ENCODE measurements at regions not wholly inside any gene's neighbourhood (a gene's known extent, or its start where the extent isn't known, plus 50 kb on each side); places are given as distances from the start of the nearest gene placed in this dataset.
"Not testable (repeated sequence)": the region's sequence is repeated elsewhere in the genome, so short reads cannot be mapped to it uniquely, and the experiment has no call there.

- Mint-ChIP-seq H3K4me3 (no peak overlapping the region), H3K9me3 (peaks cover 22% of the 10 kb centered on the region), H3K36me3 (no peaks in the 10 kb centered on the region), H3K27me3 (no peaks in the 10 kb centered on the region), H3K4me1 (no peaks in the 10 kb centered on the region), H3K27ac (no peak overlapping the region)
- ATAC-seq: no peak
Observed at GRCh38 chr2:126154256-126154785, 501.6 kb upstream of the GYPC start.

GRCh38 chr2:126160950-126161349, 495.0 kb upstream of the GYPC start:
- not testable (repeated sequence) for H3K4me3 Mint-ChIP-seq, ATAC-seq, H3K27me3 Mint-ChIP-seq, H3K27ac Mint-ChIP-seq, H3K4me1 Mint-ChIP-seq, H3K36me3 Mint-ChIP-seq, H3K9me3 Mint-ChIP-seq

- Mint-ChIP-seq H3K27me3 (no peaks in the 10 kb centered on the region), H3K27ac (no peak overlapping the region), H3K36me3 (no peaks in the 10 kb centered on the region), H3K4me1 (no peaks in the 10 kb centered on the region), H3K9me3 (no peaks in the 10 kb centered on the region), H3K4me3 (no peak overlapping the region)
- peak; percentile 9 for ATAC-seq
Observed at GRCh38 chr2:126172631-126173184, 483.2 kb upstream of the GYPC start.

GRCh38 chr2:126175222-126175621, 480.7 kb upstream of the GYPC start:
- no peaks in the 10 kb centered on the region for H3K36me3 Mint-ChIP-seq
- H3K27ac Mint-ChIP-seq: no peak overlapping the region
- H3K27me3 Mint-ChIP-seq: no peaks in the 10 kb centered on the region
- no peaks in the 10 kb centered on the region for H3K9me3 Mint-ChIP-seq
- H3K4me1 Mint-ChIP-seq: no peaks in the 10 kb centered on the region
- H3K4me3 Mint-ChIP-seq: no peak overlapping the region
- no peak for ATAC-seq

GRCh38 chr2:126177479-126177878, 478.5 kb upstream of the GYPC start:
- ATAC-seq: no peak
- H3K36me3 Mint-ChIP-seq: no peaks in the 10 kb centered on the region
- H3K27ac Mint-ChIP-seq: no peak overlapping the region
- no peak overlapping the region for H3K4me3 Mint-ChIP-seq
- H3K27me3 Mint-ChIP-seq: no peaks in the 10 kb centered on the region
- H3K9me3 Mint-ChIP-seq: no peaks in the 10 kb centered on the region
- no peaks in the 10 kb centered on the region for H3K4me1 Mint-ChIP-seq

- H3K4me1 Mint-ChIP-seq: no peaks in the 10 kb centered on the region
- no peaks in the 10 kb centered on the region for H3K9me3 Mint-ChIP-seq
- no peaks in the 10 kb centered on the region for H3K36me3 Mint-ChIP-seq
- no peak overlapping the region for H3K27ac Mint-ChIP-seq
- H3K4me3 Mint-ChIP-seq: no peak overlapping the region
- ATAC-seq: no peak
- H3K27me3 Mint-ChIP-seq: no peaks in the 10 kb centered on the region
Observed at GRCh38 chr2:126187668-126188067, 468.3 kb upstream of the GYPC start.

- Mint-ChIP-seq H3K4me3 (no peak overlapping the region), H3K36me3 (no peaks in the 10 kb centered on the region), H3K9me3 (no peaks in the 10 kb centered on the region), H3K4me1 (no peaks in the 10 kb centered on the region), H3K27ac (no peak overlapping the region), H3K27me3 (no peaks in the 10 kb centered on the region)
- no peak for ATAC-seq
Observed at GRCh38 chr2:126189527-126189926, 466.4 kb upstream of the GYPC start.

GRCh38 chr2:126200538-126200937, 455.4 kb upstream of the GYPC start:
- no peak overlapping the region for H3K27ac Mint-ChIP-seq
- H3K4me3 Mint-ChIP-seq: no peak overlapping the region
- H3K9me3 Mint-ChIP-seq: peaks cover 13% of the 10 kb centered on the region
- no peaks in the 10 kb centered on the region for H3K27me3 Mint-ChIP-seq
- no peak for ATAC-seq
- no peaks in the 10 kb centered on the region for H3K36me3 Mint-ChIP-seq
- H3K4me1 Mint-ChIP-seq: no peaks in the 10 kb centered on the region

- Mint-ChIP-seq H3K4me3 (no peak overlapping the region), H3K36me3 (no peaks in the 10 kb centered on the region), H3K27ac (no peak overlapping the region), H3K9me3 (peaks cover 9% of the 10 kb centered on the region), H3K27me3 (no peaks in the 10 kb centered on the region), H3K4me1 (no peaks in the 10 kb centered on the region)
- ATAC-seq: no peak
Observed at GRCh38 chr2:126208266-126208665, 447.7 kb upstream of the GYPC start.

GRCh38 chr2:126212735-126213134, 443.2 kb upstream of the GYPC start:
- H3K27ac Mint-ChIP-seq: no peak overlapping the region
- H3K4me3 Mint-ChIP-seq: no peak overlapping the region
- no peaks in the 10 kb centered on the region for H3K36me3 Mint-ChIP-seq
- peaks cover 4% of the 10 kb centered on the region for H3K9me3 Mint-ChIP-seq
- H3K4me1 Mint-ChIP-seq: no peaks in the 10 kb centered on the region
- ATAC-seq: no peak
- H3K27me3 Mint-ChIP-seq: no peaks in the 10 kb centered on the region

GRCh38 chr2:126219081-126219480, 436.9 kb upstream of the GYPC start:
- no peak overlapping the region for H3K27ac Mint-ChIP-seq
- H3K27me3 Mint-ChIP-seq: no peaks in the 10 kb centered on the region
- no peak overlapping the region for H3K4me3 Mint-ChIP-seq
- no peaks in the 10 kb centered on the region for H3K9me3 Mint-ChIP-seq
- H3K36me3 Mint-ChIP-seq: no peaks in the 10 kb centered on the region
- H3K4me1 Mint-ChIP-seq: no peaks in the 10 kb centered on the region
- no peak for ATAC-seq

GRCh38 chr2:126220331-126220730, 435.6 kb upstream of the GYPC start:
- H3K27ac Mint-ChIP-seq: no peak overlapping the region
- no peaks in the 10 kb centered on the region for H3K4me1 Mint-ChIP-seq
- ATAC-seq: no peak
- no peak overlapping the region for H3K4me3 Mint-ChIP-seq
- H3K9me3 Mint-ChIP-seq: no peaks in the 10 kb centered on the region
- no peaks in the 10 kb centered on the region for H3K36me3 Mint-ChIP-seq
- H3K27me3 Mint-ChIP-seq: no peaks in the 10 kb centered on the region

GRCh38 chr2:126221506-126221905, 434.5 kb upstream of the GYPC start:
- Mint-ChIP-seq H3K36me3 (no peaks in the 10 kb centered on the region), H3K27ac (no peak overlapping the region), H3K4me3 (no peak overlapping the region), H3K4me1 (no peaks in the 10 kb centered on the region), H3K9me3 (peaks cover 2% of the 10 kb centered on the region), H3K27me3 (no peaks in the 10 kb centered on the region)
- no peak for ATAC-seq

GRCh38 chr2:126222278-126222677, 433.7 kb upstream of the GYPC start:
- Mint-ChIP-seq H3K27ac (no peak overlapping the region), H3K27me3 (no peaks in the 10 kb centered on the region), H3K4me1 (no peaks in the 10 kb centered on the region), H3K9me3 (peaks cover 2% of the 10 kb centered on the region), H3K36me3 (no peaks in the 10 kb centered on the region), H3K4me3 (no peak overlapping the region)
- ATAC-seq: no peak

- H3K27ac Mint-ChIP-seq: no peak overlapping the region
- ATAC-seq: no peak
- no peaks in the 10 kb centered on the region for H3K4me1 Mint-ChIP-seq
- H3K4me3 Mint-ChIP-seq: no peak overlapping the region
- no peaks in the 10 kb centered on the region for H3K27me3 Mint-ChIP-seq
- H3K9me3 Mint-ChIP-seq: peaks cover 16% of the 10 kb centered on the region
- no peaks in the 10 kb centered on the region for H3K36me3 Mint-ChIP-seq
Observed at GRCh38 chr2:126224776-126225175, 431.2 kb upstream of the GYPC start.

GRCh38 chr2:126227250-126227649, 428.7 kb upstream of the GYPC start:
- no peak for ATAC-seq
- no peaks in the 10 kb centered on the region for H3K27me3 Mint-ChIP-seq
- no peaks in the 10 kb centered on the region for H3K36me3 Mint-ChIP-seq
- no peak overlapping the region for H3K27ac Mint-ChIP-seq
- no peaks in the 10 kb centered on the region for H3K4me1 Mint-ChIP-seq
- H3K9me3 Mint-ChIP-seq: peaks cover 20% of the 10 kb centered on the region
- H3K4me3 Mint-ChIP-seq: no peak overlapping the region

- ATAC-seq: no peak
- Mint-ChIP-seq H3K4me1 (no peaks in the 10 kb centered on the region), H3K27me3 (no peaks in the 10 kb centered on the region), H3K27ac (no peak overlapping the region), H3K36me3 (no peaks in the 10 kb centered on the region), H3K4me3 (no peak overlapping the region), H3K9me3 (peaks cover 20% of the 10 kb centered on the region)
Observed at GRCh38 chr2:126228531-126228930, 427.4 kb upstream of the GYPC start.
